ENCODE measurements at regions not wholly inside any gene's neighbourhood (a gene's known extent, or its start where the extent isn't known, plus 50 kb on each side); places are given as distances from the start of the nearest gene placed in this dataset.

GRCh38 chr6:144581812-144582537 is 296.8 kb downstream of the UTRN start:
- no peak for TF ChIP-seq E2F5 (CRISPR knock-in tag; IDR thresholded peaks at IDR 0.05)
- TF ChIP-seq, protein P1, sequence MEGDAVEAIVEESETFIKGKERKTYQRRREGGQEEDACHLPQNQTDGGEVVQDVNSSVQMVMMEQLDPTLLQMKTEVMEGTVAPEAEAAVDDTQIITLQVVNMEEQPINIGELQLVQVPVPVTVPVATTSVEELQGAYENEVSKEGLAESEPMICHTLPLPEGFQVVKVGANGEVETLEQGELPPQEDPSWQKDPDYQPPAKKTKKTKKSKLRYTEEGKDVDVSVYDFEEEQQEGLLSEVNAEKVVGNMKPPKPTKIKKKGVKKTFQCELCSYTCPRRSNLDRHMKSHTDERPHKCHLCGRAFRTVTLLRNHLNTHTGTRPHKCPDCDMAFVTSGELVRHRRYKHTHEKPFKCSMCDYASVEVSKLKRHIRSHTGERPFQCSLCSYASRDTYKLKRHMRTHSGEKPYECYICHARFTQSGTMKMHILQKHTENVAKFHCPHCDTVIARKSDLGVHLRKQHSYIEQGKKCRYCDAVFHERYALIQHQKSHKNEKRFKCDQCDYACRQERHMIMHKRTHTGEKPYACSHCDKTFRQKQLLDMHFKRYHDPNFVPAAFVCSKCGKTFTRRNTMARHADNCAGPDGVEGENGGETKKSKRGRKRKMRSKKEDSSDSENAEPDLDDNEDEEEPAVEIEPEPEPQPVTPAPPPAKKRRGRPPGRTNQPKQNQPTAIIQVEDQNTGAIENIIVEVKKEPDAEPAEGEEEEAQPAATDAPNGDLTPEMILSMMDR (IDR thresholded peaks at IDR 0.05) = 0 out of 2 replicates have a peak, but pooled peaks have one; percentile 17
- TF ChIP-seq, protein P2, sequence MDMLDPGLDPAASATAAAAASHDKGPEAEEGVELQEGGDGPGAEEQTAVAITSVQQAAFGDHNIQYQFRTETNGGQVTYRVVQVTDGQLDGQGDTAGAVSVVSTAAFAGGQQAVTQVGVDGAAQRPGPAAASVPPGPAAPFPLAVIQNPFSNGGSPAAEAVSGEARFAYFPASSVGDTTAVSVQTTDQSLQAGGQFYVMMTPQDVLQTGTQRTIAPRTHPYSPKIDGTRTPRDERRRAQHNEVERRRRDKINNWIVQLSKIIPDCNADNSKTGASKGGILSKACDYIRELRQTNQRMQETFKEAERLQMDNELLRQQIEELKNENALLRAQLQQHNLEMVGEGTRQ (CRISPR knock-in tag; IDR thresholded peaks at IDR 0.05) = no peak
- no peak for TF ChIP-seq MAX (CRISPR knock-in tag; IDR thresholded peaks at IDR 0.05)
- TF ChIP-seq ATF6 (CRISPR knock-in tag; IDR thresholded peaks at IDR 0.05) = no peak
- no peak for TF ChIP-seq SMAD3 (CRISPR knock-in tag; IDR thresholded peaks at IDR 0.05; ENCODE audit: borderline replicate concordance)
- no peak for TF ChIP-seq CREB1 (CRISPR knock-in tag; IDR thresholded peaks at IDR 0.05)

Measured in WTC11 (cell line).